Skeletal muscle cell (primary cell): ENCODE measurements at regions not wholly inside any gene's neighbourhood (a gene's known extent, or its start where the extent isn't known, plus 50 kb on each side); places are given as distances from the start of the nearest gene placed in this dataset.
"Not testable (repeated sequence)": the region's sequence is repeated elsewhere in the genome, so short reads cannot be mapped to it uniquely, and the experiment has no call there.

Experiments
- DNase-seq: peaks from one replicate; pipeline ENCODE4 v3.0.0-alpha.2; 2010; ENCODE audit warnings: low read depth
- H3K4me3 ChIP-seq: 2 replicates; pipeline ENCODE4 v1.5.1; 2011; ENCODE audit warnings: low read depth, mild to moderate bottlenecking, control low read depth, low read length, moderate library complexity

DNA sequence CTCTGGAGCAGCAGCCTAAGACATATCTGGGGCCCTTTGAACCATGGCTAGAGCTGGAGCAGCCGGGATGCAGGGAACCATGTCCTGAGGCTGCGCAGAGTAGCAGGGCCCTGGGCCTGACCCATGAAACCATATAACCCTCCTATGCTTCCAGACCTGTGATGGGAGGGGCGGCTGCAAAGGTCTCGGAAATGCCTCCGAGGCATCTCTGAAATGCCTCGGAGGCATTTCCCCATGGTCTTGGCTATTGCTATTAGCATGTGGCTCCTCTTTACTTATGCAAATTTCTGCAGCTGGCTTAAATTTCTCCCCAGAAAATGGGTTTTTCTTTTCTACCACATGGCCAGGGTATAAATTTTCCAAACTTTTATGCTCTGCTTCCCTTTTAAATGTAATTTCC lies 302.1 kb upstream of the NOTCH2NLA start:
- not testable (repeated sequence) for H3K4me3 ChIP-seq, DNase-seq

DNA sequence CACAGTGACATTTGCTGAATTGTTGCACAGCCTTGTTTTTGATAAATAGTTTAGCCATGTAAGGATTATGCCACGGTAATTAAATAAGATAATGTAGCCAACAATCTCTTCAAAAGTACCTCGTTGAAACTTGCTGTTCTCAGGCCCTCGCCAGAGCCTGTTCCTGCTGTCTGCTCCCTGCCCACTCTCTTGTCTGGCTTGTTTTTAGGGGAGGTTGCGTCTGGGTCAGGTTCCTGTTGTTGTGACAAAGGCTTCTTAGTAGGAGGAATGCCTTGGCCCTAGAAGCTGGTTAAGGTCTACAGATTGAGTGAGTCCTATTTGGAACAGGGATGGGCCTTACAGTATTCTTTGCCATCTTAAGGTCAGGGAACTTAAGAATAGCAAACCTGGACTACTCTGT lies 294.0 kb upstream of the NOTCH2NLA start:
- H3K4me3 ChIP-seq, DNase-seq: not testable (repeated sequence)

DNA sequence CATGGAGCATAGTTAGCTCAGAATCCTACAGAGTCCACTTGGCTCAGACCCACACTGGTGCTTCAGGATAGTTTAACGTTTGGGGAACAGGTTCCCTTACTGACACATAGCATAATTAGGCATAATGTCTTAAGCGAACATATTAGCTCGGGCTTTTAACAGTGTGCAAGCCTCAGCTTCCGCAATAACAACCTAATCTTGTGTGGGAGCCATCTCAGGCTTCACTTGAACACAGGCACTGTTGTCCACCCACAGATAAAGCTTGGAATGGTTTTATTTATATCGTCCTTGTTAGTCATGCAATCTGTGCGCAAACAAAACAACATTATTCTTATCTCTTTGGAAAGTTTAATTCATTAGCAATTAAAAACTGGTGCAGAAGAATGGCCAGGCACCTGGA lies 293.5 kb upstream of the NOTCH2NLA start:
- DNase-seq, H3K4me3 ChIP-seq: not testable (repeated sequence)

DNA sequence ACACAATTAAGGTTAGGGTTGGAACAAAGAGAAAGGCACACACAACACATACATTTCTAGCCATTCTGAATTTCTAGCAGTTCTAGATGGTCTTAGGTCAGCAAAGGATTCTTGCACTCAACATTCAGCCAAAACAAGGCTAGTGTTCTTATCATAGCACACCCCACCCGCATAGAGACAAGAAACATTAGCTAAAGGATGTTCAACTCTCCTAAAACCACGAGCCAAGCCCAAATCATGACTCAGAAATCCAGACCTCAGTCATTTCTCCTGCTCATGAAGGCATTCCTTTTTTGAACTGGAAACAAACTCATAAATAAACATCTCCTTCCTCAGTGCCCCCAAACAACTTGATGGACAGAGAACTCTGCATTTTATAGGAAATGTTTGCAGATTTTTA lies 293.0 kb upstream of the NOTCH2NLA start:
- DNase-seq, H3K4me3 ChIP-seq: not testable (repeated sequence)

DNA sequence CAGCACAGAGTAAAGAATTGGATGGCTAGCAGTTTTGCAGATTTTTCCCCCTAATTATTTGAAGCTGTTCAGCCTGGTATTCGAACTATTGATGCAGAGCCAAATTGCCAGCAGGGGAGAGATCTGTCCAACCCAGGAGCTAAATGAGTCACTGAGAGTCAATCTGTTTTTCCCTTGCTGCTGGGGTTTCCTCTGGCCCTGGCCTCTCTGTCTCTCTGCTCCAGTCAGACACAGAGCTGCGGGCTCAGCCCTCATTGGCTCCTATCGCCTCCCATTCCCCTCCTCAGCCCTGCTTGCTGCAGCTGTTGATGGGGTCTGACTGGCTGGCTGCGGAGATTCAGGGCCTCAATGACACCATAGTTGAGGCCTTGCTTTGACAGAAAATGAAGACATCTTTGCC lies 284.9 kb upstream of the NOTCH2NLA start:
- DNase-seq, H3K4me3 ChIP-seq: not testable (repeated sequence)

DNA sequence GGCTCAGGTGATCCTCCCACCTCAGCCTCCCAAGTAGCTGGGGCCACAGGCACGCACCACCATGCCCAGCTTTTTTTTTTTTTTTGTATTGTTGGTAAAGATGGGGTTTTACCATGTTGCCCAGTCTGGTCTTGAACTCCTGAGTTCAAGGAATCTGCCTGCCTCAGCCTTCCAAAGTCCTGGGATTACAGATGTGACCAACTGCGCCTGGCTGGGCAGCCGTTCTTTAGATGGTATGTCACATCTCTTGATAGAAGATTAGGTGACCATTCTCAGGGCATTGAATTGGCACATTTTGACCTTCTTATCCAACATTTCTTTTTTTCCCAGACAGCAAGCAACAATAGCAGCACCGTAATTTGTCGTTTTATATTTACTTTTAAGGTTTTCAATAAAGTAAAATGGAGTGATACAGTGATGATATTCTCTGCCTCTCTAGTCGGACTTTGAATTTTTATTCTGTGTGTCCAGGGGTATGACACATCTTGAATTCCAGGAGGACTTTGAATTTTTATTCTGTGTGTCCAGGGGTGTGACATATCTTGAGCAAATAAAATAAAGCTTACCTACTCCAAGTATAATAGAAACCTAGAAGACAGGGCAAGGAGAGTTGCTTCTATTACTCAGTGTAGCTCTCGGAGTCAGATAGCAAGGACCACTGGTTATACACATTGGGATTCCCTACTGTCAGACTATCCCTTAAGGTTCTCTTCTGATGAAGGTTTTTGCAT lies 282.4 kb upstream of the NOTCH2NLA start:
- not testable (repeated sequence) for H3K4me3 ChIP-seq, DNase-seq

DNA sequence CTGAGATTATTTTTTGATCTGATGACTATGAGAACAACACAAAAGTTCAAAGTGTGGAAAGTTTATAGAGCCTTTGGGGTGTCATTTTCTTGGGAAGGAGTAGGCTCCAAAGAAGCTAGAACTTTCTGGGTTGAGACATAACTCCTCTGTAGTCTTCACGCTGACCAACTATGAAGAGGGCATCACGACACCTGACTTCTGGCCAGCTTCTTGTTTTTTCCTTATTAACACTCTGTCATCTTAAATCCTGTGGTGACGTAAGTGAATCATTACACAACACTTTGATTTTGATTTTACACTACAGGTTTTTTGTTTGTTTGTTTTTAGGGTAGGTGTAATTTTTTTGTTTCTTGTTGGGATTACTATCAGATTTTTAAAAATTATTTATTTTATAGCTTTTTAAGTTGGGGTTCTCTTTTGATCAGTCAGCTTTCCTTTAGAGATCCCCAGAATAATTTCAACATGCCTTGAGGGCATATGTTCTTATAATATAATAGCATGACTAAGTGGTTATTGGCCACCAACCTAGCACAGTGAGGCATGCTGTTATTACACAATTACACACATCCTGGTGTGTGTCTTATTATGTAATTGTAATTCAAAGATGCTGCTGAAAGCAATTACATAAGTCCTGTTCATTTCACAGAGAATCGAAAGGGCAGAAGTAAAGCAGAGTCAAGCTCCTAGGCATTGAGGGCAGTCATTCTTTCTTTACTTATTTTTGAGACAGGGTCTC lies 281.6 kb upstream of the NOTCH2NLA start:
- not testable (repeated sequence) for H3K4me3 ChIP-seq

DNA sequence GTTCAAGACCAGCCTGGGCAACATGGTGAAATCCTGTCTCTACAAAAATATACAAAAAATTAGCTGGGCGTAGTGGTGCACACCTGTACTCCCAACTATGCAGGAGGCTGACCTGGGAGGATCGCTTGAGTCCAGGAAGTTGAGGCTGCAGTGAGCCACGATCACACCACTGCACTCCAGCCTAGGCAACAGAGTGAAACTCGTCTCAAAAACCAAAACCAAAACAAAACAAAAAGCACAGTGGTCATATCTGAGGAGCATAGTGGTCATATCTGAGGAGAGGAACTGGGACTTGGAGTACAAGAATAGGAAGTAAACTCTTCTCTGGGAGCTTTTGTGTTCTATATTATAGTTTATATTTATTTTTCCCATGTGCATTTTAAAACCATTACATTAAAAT lies 275.3 kb upstream of the NOTCH2NLA start:
- not testable (repeated sequence) for H3K4me3 ChIP-seq, DNase-seq

More for the DNA sequence above, 281.6 kb upstream of the NOTCH2NLA start:
- not testable (repeated sequence) for DNase-seq

DNA sequence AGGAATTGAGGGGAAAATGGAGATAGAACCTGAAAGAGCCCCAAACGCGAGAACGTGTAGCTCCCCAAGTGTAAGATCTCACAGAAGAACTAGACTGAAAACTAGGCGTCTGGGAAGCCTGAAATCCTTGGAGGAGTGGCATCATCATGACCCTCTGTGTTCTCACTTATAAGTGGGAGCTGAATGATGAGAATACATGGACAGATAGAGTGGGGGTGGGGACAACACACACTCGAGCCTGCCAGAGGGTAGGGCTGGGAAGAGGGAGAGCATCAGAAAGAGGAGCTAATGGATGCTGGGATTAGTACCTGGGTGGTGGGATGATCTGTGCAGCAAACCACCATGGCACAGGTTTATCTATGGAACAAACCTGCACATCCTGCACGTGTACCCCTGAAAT lies 258.7 kb upstream of the NOTCH2NLA start:
- H3K4me3 ChIP-seq, DNase-seq: not testable (repeated sequence)

DNA sequence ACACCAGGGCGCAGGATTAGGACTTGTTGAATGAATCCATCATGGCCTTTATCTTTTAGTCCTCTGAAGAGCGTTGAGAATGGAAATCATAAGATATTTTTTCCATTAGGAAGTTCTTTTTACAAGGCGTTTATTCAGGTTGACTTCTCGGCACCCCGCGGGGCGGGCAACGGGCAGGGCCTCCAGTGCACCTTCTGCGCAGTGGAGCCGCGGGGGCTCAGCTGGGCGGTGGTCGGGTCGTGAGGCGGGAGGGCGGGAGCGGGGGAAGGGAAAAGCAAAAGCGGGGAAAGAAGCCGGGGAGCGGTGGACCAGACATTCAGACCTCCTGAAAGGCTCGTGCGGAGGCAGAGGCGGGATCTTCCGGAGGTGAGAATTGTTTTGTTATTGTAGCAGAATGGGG lies 258.3 kb upstream of the NOTCH2NLA start:
- not testable (repeated sequence) for DNase-seq, H3K4me3 ChIP-seq

DNA sequence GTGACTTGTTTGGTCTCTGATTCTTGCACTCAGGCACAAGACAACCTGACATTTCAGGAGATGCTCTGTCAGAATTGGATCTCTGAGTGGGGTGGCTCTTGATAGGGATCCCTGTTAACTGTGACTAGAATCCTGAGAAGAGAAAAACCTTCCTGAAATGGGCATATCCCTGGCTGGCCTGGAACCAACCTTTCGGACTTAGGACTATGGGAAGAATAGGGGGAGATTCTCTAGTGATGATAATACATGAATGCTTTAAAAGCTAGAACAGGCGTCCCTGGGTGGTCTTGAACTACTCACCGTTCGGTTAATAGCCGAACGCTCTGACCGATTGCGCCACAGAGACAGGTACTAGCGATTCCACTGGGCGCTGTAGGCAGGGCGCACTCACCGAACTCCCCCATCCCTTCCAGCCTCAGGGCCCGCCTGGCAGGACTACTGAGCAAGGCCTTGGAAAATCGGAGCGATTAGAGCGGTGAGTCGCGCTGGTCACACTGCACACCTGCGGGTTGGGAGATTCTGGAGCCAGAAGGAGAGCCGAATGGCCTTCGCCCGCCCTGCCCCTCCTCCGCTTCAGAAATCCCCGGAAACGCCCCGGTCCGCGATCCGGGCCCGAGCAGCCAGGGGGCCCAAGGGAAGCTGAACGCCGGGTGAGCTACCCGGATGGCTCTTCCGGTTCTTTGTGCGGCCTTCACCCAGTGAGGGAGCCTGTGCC lies 257.6 kb upstream of the NOTCH2NLA start:
- H3K4me3 ChIP-seq, DNase-seq: not testable (repeated sequence)

DNA sequence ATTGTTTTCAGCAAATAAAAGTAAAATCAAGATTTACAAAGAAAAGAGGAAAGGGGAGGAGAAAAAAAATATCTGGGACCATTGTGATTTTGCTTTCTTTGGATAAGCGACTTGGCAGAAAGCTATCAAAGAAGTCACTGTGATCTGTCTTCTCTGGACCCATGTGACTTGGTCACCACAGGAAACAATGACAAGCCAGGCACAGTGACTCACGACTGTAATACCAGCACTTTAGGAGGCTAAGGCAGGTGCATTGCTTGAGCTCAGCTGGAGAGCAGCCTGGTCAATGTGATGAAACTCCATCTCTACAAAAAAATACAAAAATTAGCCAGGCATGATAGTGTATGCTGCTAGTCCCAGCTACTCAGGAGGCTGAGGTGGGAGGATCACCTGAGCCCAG lies 255.4 kb upstream of the NOTCH2NLA start:
- H3K4me3 ChIP-seq, DNase-seq: not testable (repeated sequence)

DNA sequence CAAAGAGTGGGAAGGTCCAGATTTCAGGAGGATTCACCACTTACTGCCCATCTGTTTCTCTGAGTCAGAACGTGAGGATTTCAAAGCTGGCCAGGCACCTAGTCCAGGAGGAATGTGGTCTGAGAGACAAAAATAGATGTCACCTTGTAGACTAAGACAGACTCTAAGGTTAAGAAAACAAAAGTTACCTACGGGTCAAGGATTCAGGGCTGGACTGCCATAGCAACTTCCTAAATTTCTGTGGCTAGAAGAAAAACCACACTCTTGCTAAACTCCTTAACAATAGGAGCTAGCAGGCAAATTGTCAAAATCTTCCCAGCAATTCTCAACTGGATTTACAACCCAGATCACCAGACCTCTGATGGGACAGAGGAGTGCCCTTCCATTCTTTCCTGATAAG lies 250.4 kb upstream of the NOTCH2NLA start:
- not testable (repeated sequence) for DNase-seq, H3K4me3 ChIP-seq

DNA sequence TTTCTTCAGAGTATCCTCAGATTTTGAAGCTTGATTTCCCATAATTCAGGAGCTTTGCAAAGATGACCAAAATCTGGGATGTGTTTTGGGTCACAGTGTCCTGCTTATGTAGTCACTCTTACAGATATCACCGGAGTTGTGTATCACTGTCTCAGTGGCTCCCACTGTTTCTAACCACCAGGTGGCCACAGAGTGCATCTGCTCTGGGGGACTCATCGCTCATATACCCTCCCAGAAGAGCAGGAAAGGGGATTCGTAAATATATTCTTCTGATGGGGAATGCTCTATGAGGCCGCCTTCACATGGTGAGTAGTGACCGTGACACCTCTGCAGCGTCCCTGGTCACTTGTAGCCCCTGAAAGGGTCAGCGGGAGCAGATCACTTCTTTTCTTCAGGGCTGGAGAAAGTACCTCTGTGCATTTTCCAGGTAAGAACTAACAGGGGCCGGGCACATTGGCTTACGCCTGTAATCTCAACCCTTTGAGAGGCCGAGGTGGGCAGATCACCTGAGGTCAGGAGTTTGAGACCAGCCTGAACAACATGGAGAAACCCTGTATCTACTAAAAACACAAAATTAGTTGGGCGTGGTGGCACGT lies 249.4 kb upstream of the NOTCH2NLA start:
- H3K4me3 ChIP-seq, DNase-seq: not testable (repeated sequence)

DNA sequence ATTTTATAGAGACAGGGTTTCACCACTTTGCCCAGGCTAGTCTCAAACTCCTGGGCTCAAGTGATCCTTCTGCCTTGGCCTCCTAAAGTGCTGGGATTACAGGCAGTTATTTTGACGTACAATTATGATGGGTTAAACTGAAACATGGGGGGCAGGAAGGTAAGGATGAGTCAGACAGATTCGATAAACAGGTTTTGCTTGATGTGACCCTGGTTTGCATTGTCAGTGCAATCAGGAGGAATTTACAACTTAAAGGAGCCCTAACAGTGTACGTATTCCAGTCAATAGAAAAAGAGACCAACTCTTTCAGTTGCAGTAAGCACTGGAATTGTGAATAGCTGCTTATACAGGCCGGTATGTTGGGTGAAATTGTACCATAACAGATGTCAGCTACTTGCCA lies 246.3 kb upstream of the NOTCH2NLA start:
- H3K4me3 ChIP-seq, DNase-seq: not testable (repeated sequence)

DNA sequence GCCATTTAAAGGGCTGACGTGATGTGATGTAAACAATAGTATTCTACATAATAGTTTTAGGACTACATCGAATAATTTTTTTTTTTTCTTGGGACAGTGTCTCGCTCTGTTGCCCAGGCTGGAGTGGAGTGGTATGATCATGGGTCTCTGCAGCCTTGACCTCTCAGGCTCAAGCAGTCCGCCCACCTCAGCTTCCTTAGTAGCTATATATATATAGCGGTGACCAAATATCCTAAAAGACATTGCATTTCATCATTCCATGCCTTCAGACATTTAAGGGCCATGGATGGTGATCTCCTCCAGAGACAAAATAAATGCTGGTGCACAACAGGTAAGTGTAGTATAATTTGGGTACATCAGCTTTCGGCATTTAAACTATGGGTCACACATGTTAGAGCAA lies 245.4 kb upstream of the NOTCH2NLA start:
- not testable (repeated sequence) for H3K4me3 ChIP-seq, DNase-seq

DNA sequence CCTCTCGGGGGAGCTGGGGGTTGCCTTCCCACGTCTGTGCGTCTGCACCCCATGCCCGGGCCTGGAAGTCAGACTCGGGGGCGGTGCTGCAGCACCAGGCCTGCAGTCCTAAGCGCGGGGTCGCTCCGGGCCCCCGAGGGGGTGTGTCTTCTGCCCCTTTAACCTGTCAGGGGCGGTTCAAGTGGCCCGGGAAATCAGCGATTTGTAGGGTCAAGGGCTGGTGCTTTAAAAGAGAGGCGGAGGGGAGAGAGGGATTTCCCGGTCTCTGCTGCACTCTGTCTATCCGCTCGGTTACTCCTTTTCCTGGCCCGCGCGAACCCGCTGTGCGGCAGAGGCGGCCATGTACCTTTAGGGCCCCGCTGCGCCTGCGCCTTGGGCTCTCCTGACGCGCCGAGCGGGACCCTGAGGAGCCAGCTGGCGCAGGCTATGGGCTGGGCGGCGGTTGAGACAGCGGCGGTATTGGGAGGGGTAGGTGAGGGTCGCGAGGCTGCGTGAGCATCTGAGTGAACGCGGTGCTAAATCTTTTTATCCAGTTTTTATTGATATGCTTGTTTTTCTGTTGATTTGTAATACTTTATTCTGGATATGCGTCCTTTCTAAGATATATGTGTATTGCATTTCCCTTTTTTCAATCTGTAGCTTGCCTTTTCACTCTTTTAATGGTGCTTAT lies 243.5 kb upstream of the NOTCH2NLA start:
- not testable (repeated sequence) for DNase-seq
- H3K4me3 ChIP-seq, result peak overlapping the region; percentile 46

DNA sequence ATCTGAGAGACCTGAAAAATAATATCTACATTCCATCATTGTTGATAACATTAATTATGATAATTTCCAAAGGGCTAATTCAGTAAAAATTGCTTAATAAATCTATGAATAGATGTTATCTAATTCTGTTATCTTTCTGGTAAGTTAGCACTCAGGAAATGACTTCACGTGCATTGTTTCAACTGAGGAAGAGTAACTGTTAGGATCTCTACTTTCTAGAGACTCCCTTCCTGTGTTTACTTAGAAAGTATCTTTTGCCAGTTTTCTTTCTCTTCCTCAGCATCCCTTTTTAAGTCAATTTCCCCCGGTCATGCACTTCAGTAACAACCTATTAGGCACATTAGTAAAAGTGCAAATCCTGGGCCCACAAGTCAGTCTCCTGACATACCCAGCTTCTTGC lies 231.1 kb upstream of the NOTCH2NLA start:
- not testable (repeated sequence) for DNase-seq, H3K4me3 ChIP-seq

DNA sequence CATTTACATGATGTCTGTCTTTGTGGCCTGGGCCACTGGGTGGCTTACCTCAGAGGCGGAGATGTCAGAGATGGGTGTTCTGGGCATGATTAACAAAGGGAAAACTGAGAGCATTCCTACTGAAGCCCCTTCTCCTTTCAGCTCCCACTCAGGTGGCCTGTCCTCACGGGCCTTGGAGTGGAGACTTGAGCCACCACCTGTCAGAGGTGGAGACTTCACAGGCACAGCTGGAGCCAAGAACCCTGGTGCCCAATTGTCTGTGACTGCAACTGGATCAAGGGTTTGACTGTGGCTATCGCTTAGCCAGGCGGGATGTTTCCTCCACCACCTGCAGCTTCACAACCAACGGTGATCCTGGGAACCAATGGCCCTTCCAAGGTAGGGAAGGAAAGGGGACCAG lies 230.5 kb upstream of the NOTCH2NLA start:
- DNase-seq, H3K4me3 ChIP-seq: not testable (repeated sequence)
